ENCODE measurements at regions not wholly inside any gene's neighbourhood (a gene's known extent, or its start where the extent isn't known, plus 50 kb on each side); places are given as distances from the start of the nearest gene placed in this dataset.
"Not testable (repeated sequence)": the region's sequence is repeated elsewhere in the genome, so short reads cannot be mapped to it uniquely, and the experiment has no call there.

- H3K27me3 Mint-ChIP-seq (ENCODE audit: low read depth); H3K4me3 Mint-ChIP-seq; H3K27ac Mint-ChIP-seq; H3K36me3 Mint-ChIP-seq (ENCODE audit: low read depth); H3K4me1 Mint-ChIP-seq (ENCODE audit: low read depth); DNase-seq (ENCODE audit: low spot score): not testable (repeated sequence)
- H3K9me3 Mint-ChIP-seq: peaks cover 13% of the 10 kb centered on the region
These were observed 858.8 kb downstream of the TUBA3C start for GRCh38 chr13:18322821-18323220.

GRCh38 chr13:18319653-18320052 is 862.0 kb downstream of the TUBA3C start:
- H3K27me3 Mint-ChIP-seq (ENCODE audit: low read depth); DNase-seq (ENCODE audit: low spot score): not testable (repeated sequence)

GRCh38 chr13:18303240-18303813 is 878.3 kb downstream of the TUBA3C start:
- not testable (repeated sequence) for H3K4me3 Mint-ChIP-seq; H3K36me3 Mint-ChIP-seq (ENCODE audit: low read depth); DNase-seq (ENCODE audit: low spot score); H3K27me3 Mint-ChIP-seq (ENCODE audit: low read depth); H3K27ac Mint-ChIP-seq; H3K4me1 Mint-ChIP-seq (ENCODE audit: low read depth)
- H3K9me3 Mint-ChIP-seq: peaks cover 33% of the 10 kb centered on the region

More at GRCh38 chr13:18319653-18320052, 862.0 kb downstream of the TUBA3C start:
- H3K4me1 Mint-ChIP-seq (ENCODE audit: low read depth); H3K4me3 Mint-ChIP-seq; H3K36me3 Mint-ChIP-seq (ENCODE audit: low read depth); H3K27ac Mint-ChIP-seq: not testable (repeated sequence)
- peaks cover 17% of the 10 kb centered on the region for H3K9me3 Mint-ChIP-seq

- H3K36me3 Mint-ChIP-seq (ENCODE audit: low read depth); H3K27ac Mint-ChIP-seq; H3K4me3 Mint-ChIP-seq; DNase-seq (ENCODE audit: low spot score); H3K4me1 Mint-ChIP-seq (ENCODE audit: low read depth); H3K27me3 Mint-ChIP-seq (ENCODE audit: low read depth): not testable (repeated sequence)
- peaks cover 44% of the 10 kb centered on the region for H3K9me3 Mint-ChIP-seq
These were observed 880.7 kb downstream of the TUBA3C start for GRCh38 chr13:18300968-18301367.

GRCh38 chr13:18297359-18297758 is 884.3 kb downstream of the TUBA3C start:
- H3K9me3 Mint-ChIP-seq: peaks cover 21% of the 10 kb centered on the region
- DNase-seq (ENCODE audit: low spot score); H3K27me3 Mint-ChIP-seq (ENCODE audit: low read depth); H3K27ac Mint-ChIP-seq; H3K4me3 Mint-ChIP-seq; H3K4me1 Mint-ChIP-seq (ENCODE audit: low read depth); H3K36me3 Mint-ChIP-seq (ENCODE audit: low read depth): not testable (repeated sequence)

- DNase-seq (ENCODE audit: low spot score); H3K4me3 Mint-ChIP-seq; H3K27me3 Mint-ChIP-seq (ENCODE audit: low read depth); H3K36me3 Mint-ChIP-seq (ENCODE audit: low read depth); H3K4me1 Mint-ChIP-seq (ENCODE audit: low read depth); H3K27ac Mint-ChIP-seq: not testable (repeated sequence)
- peaks cover 13% of the 10 kb centered on the region for H3K9me3 Mint-ChIP-seq
These were observed 885.0 kb downstream of the TUBA3C start for GRCh38 chr13:18296617-18297016.

GRCh38 chr13:18294311-18294710 is 887.3 kb downstream of the TUBA3C start:
- H3K4me3 Mint-ChIP-seq; H3K27me3 Mint-ChIP-seq (ENCODE audit: low read depth); H3K4me1 Mint-ChIP-seq (ENCODE audit: low read depth); H3K36me3 Mint-ChIP-seq (ENCODE audit: low read depth); H3K27ac Mint-ChIP-seq; DNase-seq (ENCODE audit: low spot score): not testable (repeated sequence)
- peaks cover 13% of the 10 kb centered on the region for H3K9me3 Mint-ChIP-seq

GRCh38 chr13:18286848-18287247 is 894.8 kb downstream of the TUBA3C start:
- not testable (repeated sequence) for DNase-seq (ENCODE audit: low spot score); H3K4me1 Mint-ChIP-seq (ENCODE audit: low read depth); H3K36me3 Mint-ChIP-seq (ENCODE audit: low read depth); H3K27ac Mint-ChIP-seq; H3K27me3 Mint-ChIP-seq (ENCODE audit: low read depth); H3K4me3 Mint-ChIP-seq
- peaks cover 10% of the 10 kb centered on the region for H3K9me3 Mint-ChIP-seq

GRCh38 chr13:18285663-18286062 is 896.0 kb downstream of the TUBA3C start:
- not testable (repeated sequence) for DNase-seq (ENCODE audit: low spot score); H3K27ac Mint-ChIP-seq; H3K4me3 Mint-ChIP-seq; H3K4me1 Mint-ChIP-seq (ENCODE audit: low read depth); H3K27me3 Mint-ChIP-seq (ENCODE audit: low read depth); H3K36me3 Mint-ChIP-seq (ENCODE audit: low read depth)
- peaks cover 10% of the 10 kb centered on the region for H3K9me3 Mint-ChIP-seq

- not testable (repeated sequence) for H3K4me1 Mint-ChIP-seq (ENCODE audit: low read depth); H3K4me3 Mint-ChIP-seq; H3K36me3 Mint-ChIP-seq (ENCODE audit: low read depth); DNase-seq (ENCODE audit: low spot score); H3K27me3 Mint-ChIP-seq (ENCODE audit: low read depth); H3K27ac Mint-ChIP-seq
- H3K9me3 Mint-ChIP-seq: peaks cover 10% of the 10 kb centered on the region
These were observed 897.6 kb downstream of the TUBA3C start for GRCh38 chr13:18284040-18284439.

- H3K27me3 Mint-ChIP-seq (ENCODE audit: low read depth); DNase-seq (ENCODE audit: low spot score); H3K4me3 Mint-ChIP-seq; H3K4me1 Mint-ChIP-seq (ENCODE audit: low read depth); H3K27ac Mint-ChIP-seq; H3K9me3 Mint-ChIP-seq; H3K36me3 Mint-ChIP-seq (ENCODE audit: low read depth): not testable (repeated sequence)
These were observed 899.6 kb downstream of the TUBA3C start for GRCh38 chr13:18281829-18282597.

- not testable (repeated sequence) for H3K9me3 Mint-ChIP-seq; H3K4me1 Mint-ChIP-seq (ENCODE audit: low read depth); H3K4me3 Mint-ChIP-seq; H3K27me3 Mint-ChIP-seq (ENCODE audit: low read depth); H3K36me3 Mint-ChIP-seq (ENCODE audit: low read depth); H3K27ac Mint-ChIP-seq; DNase-seq (ENCODE audit: low spot score)
These were observed 900.5 kb downstream of the TUBA3C start for GRCh38 chr13:18280904-18281828.

- H3K27ac Mint-ChIP-seq; H3K27me3 Mint-ChIP-seq (ENCODE audit: low read depth); H3K36me3 Mint-ChIP-seq (ENCODE audit: low read depth); H3K4me3 Mint-ChIP-seq; DNase-seq (ENCODE audit: low spot score); H3K9me3 Mint-ChIP-seq; H3K4me1 Mint-ChIP-seq (ENCODE audit: low read depth): not testable (repeated sequence)
These were observed 901.7 kb downstream of the TUBA3C start for GRCh38 chr13:18279971-18280370.

GRCh38 chr13:18277372-18277771 is 904.3 kb downstream of the TUBA3C start:
- H3K9me3 Mint-ChIP-seq; H3K4me3 Mint-ChIP-seq; DNase-seq (ENCODE audit: low spot score); H3K36me3 Mint-ChIP-seq (ENCODE audit: low read depth); H3K27ac Mint-ChIP-seq; H3K27me3 Mint-ChIP-seq (ENCODE audit: low read depth); H3K4me1 Mint-ChIP-seq (ENCODE audit: low read depth): not testable (repeated sequence)

All from T-helper 2 cell treated with Interferon-gamma antibody and Interleukin-4, amounts not matched to agents 5 μg/mL and 100 μg/mL, for 36 hours (primary cell).